GM23338 (cell line): ENCODE measurements at regions not wholly inside any gene's neighbourhood (a gene's known extent, or its start where the extent isn't known, plus 50 kb on each side); places are given as distances from the start of the nearest gene placed in this dataset.

Experiments
- ATAC-seq: fragments of 200-7000 bp; cut with Tn5 transposase; 3 replicates; pipeline ENCODE4 v1.9.1; 2020
- DNase-seq: peaks from one replicate; pipeline ENCODE4 v3.0.0-alpha.2; 2015; ENCODE audit warnings: low spot score
- H2AFZ ChIP-seq: fragments of 200-600 bp; sonication (generic); 2 replicates; pipeline ENCODE4 v1.8.0; 2016; ENCODE audit warnings: antibody characterized with exemption, mild to moderate bottlenecking, moderate library complexity
- H3F3A ChIP-seq: fragments of 200-600 bp; sonication (generic); replicated peaks from 2 replicates; pipeline ENCODE4 v1.8.0; 2017; ENCODE audit warnings: antibody characterized with exemption, mixed run types, low read depth
- H3K27ac ChIP-seq: fragments of 200-600 bp; sonication (generic); 2 replicates; pipeline ENCODE4 v1.6.1; 2016; ENCODE audit warnings: low read depth
- H3K27me3 ChIP-seq: fragments of 200-600 bp; sonication (generic); 2 replicates; pipeline ENCODE4 v1.8.0; 2016; ENCODE audit warnings: mild to moderate bottlenecking, mixed run types, moderate library complexity; ENCODE audit not compliant: insufficient read depth
- H3K36me3 ChIP-seq: fragments of 200-600 bp; sonication (generic); 2 replicates; pipeline ENCODE4 v1.8.0; 2016; ENCODE audit warnings: mild to moderate bottlenecking; ENCODE audit not compliant: insufficient read depth
- H3K4me1 ChIP-seq: fragments of 200-600 bp; sonication (generic); 2 replicates; pipeline ENCODE4 v1.8.0; 2016; ENCODE audit warnings: mild to moderate bottlenecking, moderate library complexity; ENCODE audit not compliant: insufficient read depth
- H3K4me2 ChIP-seq: fragments of 200-600 bp; sonication (generic); 2 replicates; pipeline ENCODE4 v1.7.1; 2017; ENCODE audit warnings: mixed run types
- H3K4me3 ChIP-seq: fragments of 200-600 bp; sonication (generic); 2 replicates; pipeline ENCODE4 v1.6.1; 2016; ENCODE audit warnings: mixed run types
- H3K79me2 ChIP-seq: fragments of 200-600 bp; sonication (generic); replicated peaks from 2 replicates; pipeline ENCODE4 v1.8.0; 2017; ENCODE audit warnings: mild to moderate bottlenecking; ENCODE audit not compliant: insufficient read depth
- H3K9me2 ChIP-seq: fragments of 200-600 bp; sonication (generic); 2 replicates; pipeline ENCODE4 v1.8.0; 2017; ENCODE audit not compliant: insufficient read depth
- H4K20me1 ChIP-seq: fragments of 200-600 bp; sonication (generic); replicated peaks from 2 replicates; pipeline ENCODE4 v1.8.0; 2017; ENCODE audit warnings: mild to moderate bottlenecking; ENCODE audit not compliant: insufficient read depth
- H3K27ac Mint-ChIP-seq: 2 replicates; pipeline ENCODE4 v1.8.0; 2020; ENCODE audit warnings: inconsistent platforms, mild to moderate bottlenecking, moderate library complexity, mixed read lengths
- H3K27me3 Mint-ChIP-seq: 3 replicates; pipeline ENCODE4 v1.8.0; 2022; ENCODE audit warnings: low read depth, mild to moderate bottlenecking, moderate library complexity, mixed read lengths, inconsistent platforms; ENCODE audit not compliant: insufficient read depth, poor library complexity
- H3K36me3 Mint-ChIP-seq: 3 replicates; pipeline ENCODE4 v1.8.0; 2021; ENCODE audit warnings: low read depth, mild to moderate bottlenecking, inconsistent platforms, moderate library complexity, mixed read lengths
- H3K4me1 Mint-ChIP-seq: 3 replicates; pipeline ENCODE4 v1.8.0; 2020; ENCODE audit warnings: mild to moderate bottlenecking, inconsistent platforms, mixed read lengths
- H3K4me3 Mint-ChIP-seq: 3 replicates; pipeline ENCODE4 v1.8.0; 2021; ENCODE audit warnings: moderate library complexity, mild to moderate bottlenecking, inconsistent platforms, mixed read lengths
- H3K9me3 Mint-ChIP-seq: 3 replicates; pipeline ENCODE4 v1.8.0; 2020; ENCODE audit warnings: moderate library complexity, mild to moderate bottlenecking, inconsistent platforms, mixed read lengths
- CREB1 ChIP-seq: fragments of 250-450 bp; sonication (Bioruptor Pico); IDR thresholded peaks from 2 replicates; pipeline ENCODE4 v1.5.0; 2020; ENCODE audit warnings: low read depth, mild to moderate bottlenecking, moderate library complexity
- CTCF ChIP-seq, 2 experiments: fragments of 200-600 bp in 1 of 2; sonication (generic) in 1 of 2; conservative IDR thresholded peaks; 2 replicates each; pipeline versions ENCODE4 v1.5.1 to v1.6.1; 2016 to 2017; ENCODE audit warnings: antibody characterized with exemption in 2 of 2, low read depth in 2 of 2, mild to moderate bottlenecking in 2 of 2, moderate library complexity in 1 of 2
- ETS1 ChIP-seq: IDR thresholded peaks from 2 replicates; pipeline ENCODE4 v1.6.1; 2016; ENCODE audit warnings: antibody characterized with exemption
- EZH2 ChIP-seq: fragments of 200-600 bp; sonication (generic); IDR thresholded peaks from one replicate; pipeline ENCODE4 v1.8.0; 2017; ENCODE audit warnings: antibody characterized with exemption, mild to moderate bottlenecking, low read depth; ENCODE audit not compliant: unreplicated experiment
- EZH2phosphoT487 ChIP-seq: fragments of 200-600 bp; sonication (generic); IDR thresholded peaks from one replicate; pipeline ENCODE4 v1.8.1; 2018; ENCODE audit warnings: antibody characterized with exemption; ENCODE audit not compliant: unreplicated experiment
- JUNB ChIP-seq: IDR thresholded peaks from one replicate; pipeline ENCODE4 v1.6.1; 2016; ENCODE audit warnings: antibody characterized with exemption; ENCODE audit not compliant: unreplicated experiment
- NANOG ChIP-seq: IDR thresholded peaks from 2 replicates; pipeline ENCODE4 v1.6.1; 2016; ENCODE audit warnings: antibody characterized with exemption, borderline replicate concordance
- POLR2AphosphoS5 ChIP-seq: IDR thresholded peaks from 2 replicates; pipeline ENCODE4 v1.6.1; 2016; ENCODE audit warnings: antibody characterized with exemption, low read depth
- REST ChIP-seq: IDR thresholded peaks from one replicate; pipeline ENCODE4 v1.6.1; 2018; ENCODE audit warnings: antibody characterized with exemption; ENCODE audit not compliant: unreplicated experiment
- STAT1 ChIP-seq: IDR thresholded peaks from one replicate; pipeline ENCODE4 v1.6.1; 2016; ENCODE audit warnings: antibody characterized with exemption; ENCODE audit not compliant: unreplicated experiment
- ZNF114 ChIP-seq: fragments of 250-450 bp; sonication (Bioruptor Pico); IDR thresholded peaks from 2 replicates; pipeline ENCODE4 v1.5.0; 2020; ENCODE audit warnings: mild to moderate bottlenecking, moderate library complexity
- ZNF331 ChIP-seq: fragments of 250-450 bp; sonication (Bioruptor Pico); IDR thresholded peaks from 2 replicates; pipeline ENCODE4 v1.5.0; 2020; ENCODE audit warnings: low read depth, mild to moderate bottlenecking, moderate library complexity
- ZNF462 ChIP-seq: fragments of 250-450 bp; sonication (Bioruptor Pico); IDR thresholded peaks from 2 replicates; pipeline ENCODE4 v1.5.0; 2020; ENCODE audit warnings: mild to moderate bottlenecking, moderate library complexity

GRCh38 chr7:93006480-93007095 is 111.2 kb downstream of the SAMD9 start:
- TF ChIP-seq POLR2AphosphoS5 (no peak), CTCF (conservative IDR thresholded peaks at IDR 0.05; ENCODE audit: low read depth in 2 of 2) (no peak), ETS1 (no peak), EZH2 (no peak), JUNB (no peak), CREB1 (CRISPR knock-in tag) (no peak), ZNF331 (no peak), ZNF114 (CRISPR knock-in tag) (no peak), EZH2phosphoT487 (no peak), REST (no peak), NANOG (no peak), STAT1 (no peak), ZNF462 (CRISPR knock-in tag) (no peak)
- Histone ChIP-seq H3K4me2 (no peak overlapping the region), H3K36me3 (no peaks in the 10 kb centered on the region), H3K27me3 (no peaks in the 10 kb centered on the region), H3K9me2 (no peaks in the 10 kb centered on the region), H3K4me3 (no peak overlapping the region), H2AFZ (no peak overlapping the region), H4K20me1 (no peaks in the 10 kb centered on the region), H3K79me2 (no peaks in the 10 kb centered on the region), H3K27ac (no peak overlapping the region), H3K4me1 (no peaks in the 10 kb centered on the region), H3F3A (no peaks in the 10 kb centered on the region)
- DNase-seq = no peak
- no peaks in the 10 kb centered on the region for H3K27me3 Mint-ChIP-seq
- no peak overlapping the region for H3K4me3 Mint-ChIP-seq
- H3K4me1 Mint-ChIP-seq = no peaks in the 10 kb centered on the region
- no peak overlapping the region for H3K27ac Mint-ChIP-seq
- H3K36me3 Mint-ChIP-seq = no peaks in the 10 kb centered on the region
- no peak for ATAC-seq
- no peaks in the 10 kb centered on the region for H3K9me3 Mint-ChIP-seq
